Activated naive CD4-positive, alpha-beta T cell treated with anti-CD3 and anti-CD28 coated beads, Interleukin-2, amount 50 U/mL, for 24 hours (primary cell): ENCODE measurements at regions not wholly inside any gene's neighbourhood (a gene's known extent, or its start where the extent isn't known, plus 50 kb on each side); places are given as distances from the start of the nearest gene placed in this dataset.
"Not testable (repeated sequence)": the region's sequence is repeated elsewhere in the genome, so short reads cannot be mapped to it uniquely, and the experiment has no call there.

ENCODE experiments used
- H3K27ac Mint-ChIP-seq: one replicate; pipeline ENCODE4 v1.8.0; 2021; ENCODE audit warnings: mild to moderate bottlenecking, mixed read lengths
- H3K27me3 Mint-ChIP-seq: one replicate; pipeline ENCODE4 v1.8.0; 2021; ENCODE audit warnings: mixed read lengths
- H3K36me3 Mint-ChIP-seq: one replicate; pipeline ENCODE4 v1.8.0; 2021; ENCODE audit warnings: mixed read lengths
- H3K4me1 Mint-ChIP-seq: one replicate; pipeline ENCODE4 v1.8.0; 2021; ENCODE audit warnings: mixed read lengths
- H3K4me3 Mint-ChIP-seq: one replicate; pipeline ENCODE4 v1.8.0; 2021; ENCODE audit warnings: mild to moderate bottlenecking, mixed read lengths
- H3K9me3 Mint-ChIP-seq: one replicate; pipeline ENCODE4 v1.8.0; 2021; ENCODE audit warnings: mixed read lengths

GRCh38 chr1:104084380-104084779 lies 334.7 kb downstream of the AMY1C start:
- no peak overlapping the region for H3K27ac Mint-ChIP-seq
- no peaks in the 10 kb centered on the region for H3K27me3 Mint-ChIP-seq
- H3K4me1 Mint-ChIP-seq, result no peaks in the 10 kb centered on the region
- no peak overlapping the region for H3K4me3 Mint-ChIP-seq
- H3K9me3 Mint-ChIP-seq, result no peaks in the 10 kb centered on the region
- no peaks in the 10 kb centered on the region for H3K36me3 Mint-ChIP-seq

- no peaks in the 10 kb centered on the region for H3K36me3 Mint-ChIP-seq
- no peaks in the 10 kb centered on the region for H3K4me1 Mint-ChIP-seq
- no peak overlapping the region for H3K27ac Mint-ChIP-seq
- H3K9me3 Mint-ChIP-seq, result peaks cover 4% of the 10 kb centered on the region
- H3K27me3 Mint-ChIP-seq, result no peaks in the 10 kb centered on the region
- no peak overlapping the region for H3K4me3 Mint-ChIP-seq
Measured at GRCh38 chr1:104092698-104093097, 343.0 kb downstream of the AMY1C start.

- Mint-ChIP-seq H3K27ac (no peak overlapping the region), H3K4me1 (no peaks in the 10 kb centered on the region), H3K27me3 (no peaks in the 10 kb centered on the region), H3K36me3 (no peaks in the 10 kb centered on the region), H3K9me3 (no peaks in the 10 kb centered on the region), H3K4me3 (no peak overlapping the region)
Measured at GRCh38 chr1:104098837-104099236, 349.1 kb downstream of the AMY1C start.

GRCh38 chr1:104100115-104100514 lies 350.4 kb downstream of the AMY1C start:
- no peaks in the 10 kb centered on the region for H3K9me3 Mint-ChIP-seq
- H3K4me3 Mint-ChIP-seq, result no peak overlapping the region
- H3K27ac Mint-ChIP-seq, result no peak overlapping the region
- H3K36me3 Mint-ChIP-seq, result no peaks in the 10 kb centered on the region
- no peaks in the 10 kb centered on the region for H3K27me3 Mint-ChIP-seq
- H3K4me1 Mint-ChIP-seq, result no peaks in the 10 kb centered on the region

GRCh38 chr1:104105465-104105864 lies 355.8 kb downstream of the AMY1C start:
- Mint-ChIP-seq H3K27ac (no peak overlapping the region), H3K27me3 (no peaks in the 10 kb centered on the region), H3K36me3 (no peaks in the 10 kb centered on the region), H3K9me3 (peaks cover 9% of the 10 kb centered on the region), H3K4me3 (no peak overlapping the region), H3K4me1 (no peaks in the 10 kb centered on the region)

- Mint-ChIP-seq H3K27ac (no peak overlapping the region), H3K4me1 (no peaks in the 10 kb centered on the region), H3K4me3 (no peak overlapping the region), H3K9me3 (no peaks in the 10 kb centered on the region), H3K36me3 (no peaks in the 10 kb centered on the region), H3K27me3 (no peaks in the 10 kb centered on the region)
Measured at GRCh38 chr1:104120525-104120924, 370.8 kb downstream of the AMY1C start.

- H3K27me3 Mint-ChIP-seq, result no peaks in the 10 kb centered on the region
- H3K4me1 Mint-ChIP-seq, result no peaks in the 10 kb centered on the region
- no peak overlapping the region for H3K27ac Mint-ChIP-seq
- H3K9me3 Mint-ChIP-seq, result no peaks in the 10 kb centered on the region
- H3K36me3 Mint-ChIP-seq, result no peaks in the 10 kb centered on the region
- no peak overlapping the region for H3K4me3 Mint-ChIP-seq
Measured at GRCh38 chr1:104121271-104121670, 371.6 kb downstream of the AMY1C start.

GRCh38 chr1:104125266-104125665 lies 375.6 kb downstream of the AMY1C start:
- Mint-ChIP-seq H3K4me1 (no peaks in the 10 kb centered on the region), H3K4me3 (no peak overlapping the region), H3K9me3 (peaks cover under 1% of the 10 kb centered on the region), H3K27me3 (no peaks in the 10 kb centered on the region), H3K36me3 (no peaks in the 10 kb centered on the region), H3K27ac (no peak overlapping the region)

GRCh38 chr1:104125970-104126369 lies 376.3 kb downstream of the AMY1C start:
- Mint-ChIP-seq H3K36me3 (no peaks in the 10 kb centered on the region), H3K4me3 (no peak overlapping the region), H3K9me3 (peaks cover 6% of the 10 kb centered on the region), H3K27ac (no peak overlapping the region), H3K27me3 (no peaks in the 10 kb centered on the region), H3K4me1 (no peaks in the 10 kb centered on the region)

GRCh38 chr1:104132382-104132973 lies 382.8 kb downstream of the AMY1C start:
- H3K36me3 Mint-ChIP-seq, result no peaks in the 10 kb centered on the region
- no peaks in the 10 kb centered on the region for H3K4me1 Mint-ChIP-seq
- H3K27ac Mint-ChIP-seq, result no peak overlapping the region
- no peak overlapping the region for H3K4me3 Mint-ChIP-seq
- no peaks in the 10 kb centered on the region for H3K27me3 Mint-ChIP-seq
- H3K9me3 Mint-ChIP-seq, result peaks cover 11% of the 10 kb centered on the region

GRCh38 chr1:104135036-104135435 lies 385.3 kb downstream of the AMY1C start:
- peaks cover 11% of the 10 kb centered on the region for H3K9me3 Mint-ChIP-seq
- H3K27me3 Mint-ChIP-seq, H3K27ac Mint-ChIP-seq, H3K4me3 Mint-ChIP-seq, H3K4me1 Mint-ChIP-seq, H3K36me3 Mint-ChIP-seq: not testable (repeated sequence)

GRCh38 chr1:104136621-104137020 lies 386.9 kb downstream of the AMY1C start:
- Mint-ChIP-seq H3K9me3 (peaks cover 6% of the 10 kb centered on the region), H3K27me3 (no peaks in the 10 kb centered on the region), H3K27ac (no peak overlapping the region), H3K4me3 (no peak overlapping the region), H3K4me1 (no peaks in the 10 kb centered on the region), H3K36me3 (no peaks in the 10 kb centered on the region)

GRCh38 chr1:104156738-104157137 lies 407.0 kb downstream of the AMY1C start:
- H3K4me1 Mint-ChIP-seq, result no peaks in the 10 kb centered on the region
- peaks cover 13% of the 10 kb centered on the region for H3K9me3 Mint-ChIP-seq
- no peaks in the 10 kb centered on the region for H3K27me3 Mint-ChIP-seq
- H3K36me3 Mint-ChIP-seq, result no peaks in the 10 kb centered on the region
- no peak overlapping the region for H3K4me3 Mint-ChIP-seq
- H3K27ac Mint-ChIP-seq, result no peak overlapping the region

- Mint-ChIP-seq H3K4me1 (no peaks in the 10 kb centered on the region), H3K27me3 (no peaks in the 10 kb centered on the region), H3K27ac (no peak overlapping the region), H3K36me3 (no peaks in the 10 kb centered on the region), H3K4me3 (no peak overlapping the region), H3K9me3 (peaks cover 6% of the 10 kb centered on the region)
Measured at GRCh38 chr1:104163912-104164476, 414.3 kb downstream of the AMY1C start.

- H3K36me3 Mint-ChIP-seq, result no peaks in the 10 kb centered on the region
- no peak overlapping the region for H3K27ac Mint-ChIP-seq
- H3K9me3 Mint-ChIP-seq, result peaks cover 15% of the 10 kb centered on the region
- H3K4me3 Mint-ChIP-seq, result no peak overlapping the region
- H3K27me3 Mint-ChIP-seq, result no peaks in the 10 kb centered on the region
- no peaks in the 10 kb centered on the region for H3K4me1 Mint-ChIP-seq
Measured at GRCh38 chr1:104172243-104172681, 422.6 kb downstream of the AMY1C start.

GRCh38 chr1:104182251-104182650 lies 432.6 kb downstream of the AMY1C start:
- H3K9me3 Mint-ChIP-seq, result no peaks in the 10 kb centered on the region
- H3K36me3 Mint-ChIP-seq, result no peaks in the 10 kb centered on the region
- H3K27me3 Mint-ChIP-seq, result no peaks in the 10 kb centered on the region
- no peaks in the 10 kb centered on the region for H3K4me1 Mint-ChIP-seq
- no peak overlapping the region for H3K27ac Mint-ChIP-seq
- H3K4me3 Mint-ChIP-seq, result no peak overlapping the region

- Mint-ChIP-seq H3K27me3 (no peaks in the 10 kb centered on the region), H3K4me1 (no peaks in the 10 kb centered on the region), H3K36me3 (no peaks in the 10 kb centered on the region), H3K9me3 (peaks cover 7% of the 10 kb centered on the region), H3K27ac (no peak overlapping the region), H3K4me3 (no peak overlapping the region)
Measured at GRCh38 chr1:104189207-104189606, 439.5 kb downstream of the AMY1C start.
